OCI-LY7 (cell line): ENCODE measurements at regions not wholly inside any gene's neighbourhood (a gene's known extent, or its start where the extent isn't known, plus 50 kb on each side); places are given as distances from the start of the nearest gene placed in this dataset.
"Not testable (repeated sequence)": the region's sequence is repeated elsewhere in the genome, so short reads cannot be mapped to it uniquely, and the experiment has no call there.

Source experiments
- BruUV-seq: library from RNA; stranded (reverse); fragments of 400-500 nt; replicated peaks from 2 replicates; lab custom pipeline; 2021; lab: Mats Ljungman, UMichigan
- CTCF ChIA-PET: fragments of 300-600 bp; sonication (Branson Sonifier 250); formaldehyde crosslinking; loops from one replicate; lab custom pipeline; 2022; ENCODE audit warnings: antibody characterized with exemption; ENCODE audit not compliant: unreplicated experiment; lab: Charles Lee
- POLR2A ChIA-PET: fragments of 300-600 bp; sonication (Branson Sonifier 250); formaldehyde crosslinking; loops from one replicate; lab custom pipeline; 2022; ENCODE audit warnings: antibody characterized with exemption; lab: Charles Lee
- DNase-seq: peaks from one replicate; pipeline ENCODE4 v3.0.0-alpha.2; 2015; ENCODE audit warnings: low spot score
- H2AFZ ChIP-seq: fragments of 200-600 bp; sonication (generic), shearing (Covaris generic); 2 replicates; pipeline ENCODE4 v1.6.1; 2014; ENCODE audit warnings: mild to moderate bottlenecking, antibody characterized with exemption, low read length, moderate library complexity
- H3K27ac ChIP-seq: fragments of 200-600 bp; sonication (generic); 2 replicates; pipeline ENCODE4 v1.5.1; 2014; ENCODE audit warnings: mixed run types, low read depth, mild to moderate bottlenecking, moderate library complexity, low read length, inconsistent platforms; ENCODE audit not compliant: poor library complexity, severe bottlenecking
- H3K36me3 ChIP-seq: fragments of 200-600 bp; sonication (generic); 2 replicates; pipeline ENCODE4 v1.6.1; 2014; ENCODE audit warnings: mild to moderate bottlenecking, antibody characterized with exemption, low read length, moderate library complexity, mixed read lengths; ENCODE audit not compliant: insufficient read depth
- H3K4me1 ChIP-seq: fragments of 200-600 bp; sonication (generic); 2 replicates; pipeline ENCODE4 v1.5.1; 2014; ENCODE audit warnings: mild to moderate bottlenecking, low read length; ENCODE audit not compliant: insufficient read depth, poor library complexity, severe bottlenecking
- H3K4me2 ChIP-seq: fragments of 200-600 bp; sonication (generic); 2 replicates; pipeline ENCODE4 v1.6.1; 2014; ENCODE audit warnings: mild to moderate bottlenecking, low read length
- H3K4me3 ChIP-seq: fragments of 200-600 bp; sonication (generic); 2 replicates; pipeline ENCODE4 v1.5.1; 2014; ENCODE audit warnings: mild to moderate bottlenecking, low read depth, low read length; ENCODE audit not compliant: poor library complexity, severe bottlenecking
- H3K79me2 ChIP-seq: fragments of 200-600 bp; sonication (generic); 2 replicates; pipeline ENCODE4 v1.6.1; 2016; ENCODE audit warnings: low read depth, mild to moderate bottlenecking, low read length, moderate library complexity, mixed read lengths; ENCODE audit not compliant: insufficient read depth
- H3K9me2 ChIP-seq: fragments of 200-600 bp; sonication (generic); 2 replicates; pipeline ENCODE4 v1.6.1; 2016; ENCODE audit warnings: mild to moderate bottlenecking, low read length, mixed read lengths; ENCODE audit not compliant: insufficient read depth
- H3K9me3 ChIP-seq: fragments of 200-600 bp; sonication (generic); 2 replicates; pipeline ENCODE4 v1.6.1; 2014; ENCODE audit warnings: mild to moderate bottlenecking, mixed run types, low read length, mixed read lengths
- H4K20me1 ChIP-seq: fragments of 200-600 bp; sonication (generic); 2 replicates; pipeline ENCODE4 v1.6.1; 2014; ENCODE audit warnings: mild to moderate bottlenecking, antibody characterized with exemption, low read length, moderate library complexity, mixed read lengths; ENCODE audit not compliant: insufficient read depth
- EZH2phosphoT487 ChIP-seq: fragments of 200-600 bp; sonication (generic); IDR thresholded peaks from 2 replicates; pipeline ENCODE4 v1.6.1; 2018; ENCODE audit warnings: low read depth, borderline replicate concordance, mild to moderate bottlenecking, mixed run types, antibody characterized with exemption, low read length, moderate library complexity, mixed read lengths
- intact Hi-C: fragments of 100-400 bp; cut with micrococcal nuclease; formaldehyde crosslinking; loops from one replicate; pipeline ENCODE4 v1.10.0; 2022; ENCODE audit not compliant: unreplicated experiment
- TF ChIP-seq, protein P1 (sequence below): fragments of 200-600 bp; sonication (generic); conservative IDR thresholded peaks from 2 replicates; pipeline ENCODE4 v1.5.1; 2014; ENCODE audit warnings: mild to moderate bottlenecking, antibody characterized with exemption, low read length, moderate library complexity, mixed read lengths

DNA sequence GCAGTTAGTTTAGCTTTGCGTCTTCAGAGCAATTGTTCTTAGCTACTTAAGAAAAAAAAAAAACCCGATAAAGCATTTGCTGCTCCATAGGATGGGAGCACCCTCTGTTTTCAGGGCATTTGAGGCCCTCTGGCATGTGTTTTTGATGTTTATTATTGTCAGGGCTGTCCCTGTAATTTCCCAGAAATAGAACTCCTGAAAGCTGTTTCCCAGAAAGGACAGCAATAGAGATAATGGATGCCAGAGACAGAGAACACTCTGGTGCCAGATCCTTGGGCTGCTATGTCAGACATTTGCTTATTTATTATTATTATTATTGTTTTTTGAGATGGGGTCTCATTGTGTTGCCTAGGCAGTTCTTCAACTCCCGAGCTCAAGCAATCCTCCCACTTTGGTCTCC is 201.3 kb downstream of the ALG10 start:
- TF ChIP-seq, protein P1, sequence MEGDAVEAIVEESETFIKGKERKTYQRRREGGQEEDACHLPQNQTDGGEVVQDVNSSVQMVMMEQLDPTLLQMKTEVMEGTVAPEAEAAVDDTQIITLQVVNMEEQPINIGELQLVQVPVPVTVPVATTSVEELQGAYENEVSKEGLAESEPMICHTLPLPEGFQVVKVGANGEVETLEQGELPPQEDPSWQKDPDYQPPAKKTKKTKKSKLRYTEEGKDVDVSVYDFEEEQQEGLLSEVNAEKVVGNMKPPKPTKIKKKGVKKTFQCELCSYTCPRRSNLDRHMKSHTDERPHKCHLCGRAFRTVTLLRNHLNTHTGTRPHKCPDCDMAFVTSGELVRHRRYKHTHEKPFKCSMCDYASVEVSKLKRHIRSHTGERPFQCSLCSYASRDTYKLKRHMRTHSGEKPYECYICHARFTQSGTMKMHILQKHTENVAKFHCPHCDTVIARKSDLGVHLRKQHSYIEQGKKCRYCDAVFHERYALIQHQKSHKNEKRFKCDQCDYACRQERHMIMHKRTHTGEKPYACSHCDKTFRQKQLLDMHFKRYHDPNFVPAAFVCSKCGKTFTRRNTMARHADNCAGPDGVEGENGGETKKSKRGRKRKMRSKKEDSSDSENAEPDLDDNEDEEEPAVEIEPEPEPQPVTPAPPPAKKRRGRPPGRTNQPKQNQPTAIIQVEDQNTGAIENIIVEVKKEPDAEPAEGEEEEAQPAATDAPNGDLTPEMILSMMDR = no peak
- no peak for TF ChIP-seq EZH2phosphoT487
- CTCF ChIA-PET = no interaction called here
- intact Hi-C loops = no loop called here
- no peaks in the 10 kb centered on the region for H3K9me2 ChIP-seq
- no peaks in the 10 kb centered on the region for H3K79me2 ChIP-seq
- H3K9me3 ChIP-seq = no peaks in the 10 kb centered on the region
- H4K20me1 ChIP-seq = no peaks in the 10 kb centered on the region
- no peak overlapping the region for H3K4me2 ChIP-seq
- no peaks in the 10 kb centered on the region for H3K4me1 ChIP-seq
- no peak overlapping the region for H3K27ac ChIP-seq
- no peak for DNase-seq
- no peak overlapping the region for H2AFZ ChIP-seq
- H3K4me3 ChIP-seq = no peak overlapping the region
- POLR2A ChIA-PET = no interaction called here
- BruUV-seq = no TSS peak
- H3K36me3 ChIP-seq = no peaks in the 10 kb centered on the region

DNA sequence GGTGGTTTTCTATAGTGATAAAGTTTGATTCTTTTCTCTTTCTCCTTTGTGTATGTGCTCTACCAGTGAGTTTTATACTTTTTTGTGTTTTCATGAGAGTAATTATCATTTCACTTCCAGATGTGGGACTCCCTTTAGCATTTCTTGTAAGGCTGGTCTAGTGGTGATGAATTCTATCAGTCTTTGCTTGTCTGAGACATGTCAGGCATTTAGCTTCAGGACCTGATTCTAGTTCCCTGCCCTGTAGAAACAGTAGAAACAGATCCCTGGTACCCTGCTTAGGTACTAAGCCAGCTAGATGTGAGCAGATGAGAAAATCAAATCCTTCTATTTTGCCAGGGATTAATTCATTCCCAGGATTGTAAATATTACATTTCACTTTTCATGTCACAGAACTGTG is 203.7 kb downstream of the ALG10 start:
- H3K9me3 ChIP-seq, H3K4me2 ChIP-seq, H3K4me1 ChIP-seq, H3K79me2 ChIP-seq, CTCF ChIA-PET, H3K36me3 ChIP-seq, DNase-seq, H2AFZ ChIP-seq, H4K20me1 ChIP-seq, intact Hi-C loops, H3K9me2 ChIP-seq, BruUV-seq, H3K27ac ChIP-seq, H3K4me3 ChIP-seq, POLR2A ChIA-PET: not testable (repeated sequence)

DNA sequence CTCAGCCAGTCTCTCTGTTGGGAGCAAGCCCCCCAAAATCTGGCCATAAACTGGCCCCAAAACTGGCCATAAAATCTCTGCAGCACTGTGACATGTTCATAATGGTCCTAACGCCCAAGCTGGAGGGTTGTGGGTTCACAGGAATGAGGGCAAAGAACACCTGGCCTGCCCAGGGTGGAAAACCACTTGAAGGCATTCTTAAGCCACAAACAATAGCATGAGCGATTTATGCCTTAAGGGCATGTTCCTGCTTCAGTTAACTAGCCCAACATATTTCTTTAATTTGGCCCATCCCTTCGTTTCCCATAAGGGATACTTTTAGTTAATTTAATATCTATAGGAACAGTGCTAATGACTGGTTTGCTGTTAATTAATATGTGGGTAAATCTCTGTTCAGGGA is 205.8 kb downstream of the ALG10 start:
- DNase-seq, intact Hi-C loops, H3K27ac ChIP-seq, H3K79me2 ChIP-seq, H3K4me3 ChIP-seq, H3K9me2 ChIP-seq, H3K9me3 ChIP-seq, H2AFZ ChIP-seq, H3K4me1 ChIP-seq, H3K36me3 ChIP-seq, H3K4me2 ChIP-seq, CTCF ChIA-PET, H4K20me1 ChIP-seq, BruUV-seq, POLR2A ChIA-PET: not testable (repeated sequence)

DNA sequence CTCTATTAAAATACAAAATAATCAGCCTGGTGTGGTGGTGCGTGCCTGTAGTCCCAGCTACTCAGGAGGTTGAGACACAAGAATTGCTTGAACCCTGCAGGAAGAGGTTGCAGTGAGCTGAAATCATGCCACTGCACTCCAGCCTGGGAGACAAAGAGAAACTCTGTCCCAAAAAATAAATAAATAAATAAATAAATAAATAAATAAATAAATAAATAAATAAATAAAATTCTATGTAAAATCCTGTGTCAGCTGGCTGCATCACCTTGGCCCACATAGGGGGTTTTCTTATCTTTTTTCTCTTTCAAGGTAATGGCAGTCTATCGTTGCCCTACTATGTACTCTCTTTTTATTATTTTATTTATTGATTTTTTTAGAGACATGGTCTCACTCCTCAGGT is 206.7 kb downstream of the ALG10 start:
- H3K27ac ChIP-seq, H3K4me3 ChIP-seq, intact Hi-C loops, DNase-seq, CTCF ChIA-PET, BruUV-seq, H3K36me3 ChIP-seq, H3K9me2 ChIP-seq, H4K20me1 ChIP-seq, H3K4me1 ChIP-seq, H3K4me2 ChIP-seq, H2AFZ ChIP-seq, H3K9me3 ChIP-seq, H3K79me2 ChIP-seq: not testable (repeated sequence)
- POLR2A ChIA-PET = interaction anchor here (0.7 kb wide), 1 partner anchor 1750 kb away, joined by 3 read pairs; no protein-coding TSS in a partner anchor
